ENCODE measurements at regions not wholly inside any gene's neighbourhood (a gene's known extent, or its start where the extent isn't known, plus 50 kb on each side); places are given as distances from the start of the nearest gene placed in this dataset.

GRCh38 chr20:50423758-50424157 lies 86.4 kb upstream of the PTPN1 start:
- TF ChIP-seq CTCF (IDR thresholded peaks at IDR 0.05) (no peak), POLR2A (IDR thresholded peaks at IDR 0.05) (no peak)

All from gastroesophageal sphincter (tissue), 3 donors.